Heart left ventricle (tissue), 16 donors: ENCODE measurements at regions not wholly inside any gene's neighbourhood (a gene's known extent, or its start where the extent isn't known, plus 50 kb on each side); places are given as distances from the start of the nearest gene placed in this dataset.

ENCODE experiments used
- ATAC-seq, 4 donors: fragments of 200-7000 bp; cut with Tn5 transposase; one replicate each; pipeline ENCODE4 v1.9.1; 2020 to 2022; ENCODE audit warnings: moderate library complexity in 4 of 4, mild to moderate bottlenecking in 3 of 4, moderate number of reproducible peaks in 1 of 4
- DNase-seq, 5 donors: peaks; one replicate each; pipeline ENCODE4 v3.0.0-alpha.2; 2020
- H3K27ac ChIP-seq, 12 donors: fragments of 200-600 bp; sonication (generic) in 4 of 12; one replicate each; pipeline versions ENCODE4 v1.5.0 to v1.8.0; 2016 to 2022; ENCODE audit warnings: mild to moderate bottlenecking in 2 of 12
- H3K27me3 ChIP-seq, 9 donors: fragments of 200-600 bp; sonication (generic) in 2 of 9; one replicate each; pipeline versions ENCODE4 v1.5.1 to v1.8.0; 2016 to 2022; ENCODE audit warnings: mild to moderate bottlenecking in 3 of 9
- H3K36me3 ChIP-seq, 9 donors: fragments of 200-600 bp; sonication (generic) in 2 of 9; one replicate each; pipeline versions ENCODE4 v1.5.0 to v1.8.0; 2018 to 2022; ENCODE audit warnings: mild to moderate bottlenecking in 2 of 9
- H3K4me1 ChIP-seq, 12 donors: fragments of 200-600 bp; sonication (generic) in 4 of 12; one replicate each; pipeline versions ENCODE4 v1.5.0 to v1.8.0; 2016 to 2022; ENCODE audit warnings: mild to moderate bottlenecking in 3 of 12
- H3K4me3 ChIP-seq, 12 donors: fragments of 200-600 bp; sonication (generic) in 4 of 12; one replicate each; pipeline versions ENCODE4 v1.5.0 to v1.8.0; 2017 to 2022; ENCODE audit warnings: mild to moderate bottlenecking in 9 of 12, moderate library complexity in 4 of 12
- H3K9me3 ChIP-seq, 12 donors: fragments of 200-600 bp; sonication (generic) in 4 of 12; one replicate each; pipeline versions ENCODE4 v1.5.0 to v1.8.0; 2016 to 2022; ENCODE audit warnings: mild to moderate bottlenecking in 1 of 12
- POLR2A ChIP-seq, 2 donors: fragments of 450-650 bp; IDR thresholded peaks; one replicate each; pipeline ENCODE4 v1.6.1; 2017; ENCODE audit warnings: antibody characterized with exemption in 2 of 2, mild to moderate bottlenecking in 2 of 2, moderate library complexity in 2 of 2
- WGBS, 4 donors: extraction: QIAGEN DNeasy Blood & Tissue Kit in 2 of 4; methylation state at CpG; one replicate each; pipeline versions ENCODE4 v1.1.5 to v1.1.7; 2013 to 2018; 5-methylcytosine and 5-hydroxymethylcytosine counted together
- intact Hi-C, 10 donors: fragments of 100-400 bp; cut with DNase I; formaldehyde crosslinking; loops; one replicate each; pipeline versions ENCODE4 v1.11.1 to v1.14.2; 2022
- TF ChIP-seq, protein P1 (sequence below), 12 donors: fragments of 200-600 bp; sonication (generic) in 4 of 12; IDR thresholded peaks; one replicate each; pipeline versions ENCODE4 v1.5.0 to v1.8.0; 2018 to 2022; ENCODE audit warnings: antibody characterized with exemption in 12 of 12, mild to moderate bottlenecking in 5 of 12
- donor health status: ischemic (EF 13 %, LVEDD 7.1; RV severe dilation, severe dysfunction).
- donor health status: healthy with polysubstance abuse.
- donor health status: DM: no; HTN: yes; CAD: no.
- donor health status: DM: no; HTN: no; CAD: no.
- donor health status: ischemic (EF 25% LVEDD 6.9; RV normal size, moderate dysfunction).
- donor health status: ischemic (EF 25% LVEDD 5.7; RV mildly dilated, moderate dysfunction).
- donor health status: healthy.
- donor health status: DM: yes; HTN: yes; CAD: no.
- donor health status: ischemic (EF 35%, LVEDD 5.7; RV mildly dilated, moderate dysfunction).
- donor health status: nonischemic (EF 11% LVEDD 7.7; RV severe dilation, severe dysfunction).
- donor health status: DM: yes; HTN: yes; CAD: no.
- donor health status: PGD.
- donor health status: ischemic (EF 29% LVEDD 5.4; RV normal size, mild dysfunction).
- donor health status: nonischemic (EF 23%, LVEDD 6.1; RV moderate dilation, normal function).

DNA sequence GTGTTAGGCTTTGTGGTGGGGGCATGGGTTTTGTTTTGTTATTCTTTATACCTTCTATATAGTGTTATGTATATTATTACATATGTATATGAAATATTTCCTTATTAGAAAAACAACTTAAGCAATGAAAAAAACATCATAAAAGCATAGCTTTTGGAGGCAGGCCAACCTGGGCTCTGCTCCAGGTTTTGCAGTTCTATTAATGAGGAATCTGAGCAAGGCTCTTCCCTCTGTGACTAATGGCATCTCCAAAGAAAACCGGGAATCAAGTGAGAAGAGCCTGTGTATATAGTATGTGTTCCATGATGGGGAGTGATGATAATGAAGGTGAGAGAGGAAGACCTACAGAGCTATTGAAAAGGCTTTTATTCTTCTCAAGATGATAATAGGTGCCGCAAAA is 291.1 kb downstream of the CLIC5 start:
- Histone ChIP-seq H3K4me3 (no peak overlapping the region), H3K27ac (no peak overlapping the region), H3K36me3 (no peaks in the 10 kb centered on the region), H3K4me1 (no peaks in the 10 kb centered on the region), H3K9me3 (peaks cover 0 to 11% (median 0%) of the 10 kb centered on the region in 12 donors), H3K27me3 (no peaks in the 10 kb centered on the region)
- DNase-seq (no peak), ATAC-seq (no peak)
- intact Hi-C loops, result no loop called here
- WGBS, 4 donors, result 31 to 45% (median 38%) methylated on average over 2 of the region's 2 CpGs
- TF ChIP-seq POLR2A (IDR thresholded peaks at IDR 0.05), result no peak
- TF ChIP-seq, protein P1, sequence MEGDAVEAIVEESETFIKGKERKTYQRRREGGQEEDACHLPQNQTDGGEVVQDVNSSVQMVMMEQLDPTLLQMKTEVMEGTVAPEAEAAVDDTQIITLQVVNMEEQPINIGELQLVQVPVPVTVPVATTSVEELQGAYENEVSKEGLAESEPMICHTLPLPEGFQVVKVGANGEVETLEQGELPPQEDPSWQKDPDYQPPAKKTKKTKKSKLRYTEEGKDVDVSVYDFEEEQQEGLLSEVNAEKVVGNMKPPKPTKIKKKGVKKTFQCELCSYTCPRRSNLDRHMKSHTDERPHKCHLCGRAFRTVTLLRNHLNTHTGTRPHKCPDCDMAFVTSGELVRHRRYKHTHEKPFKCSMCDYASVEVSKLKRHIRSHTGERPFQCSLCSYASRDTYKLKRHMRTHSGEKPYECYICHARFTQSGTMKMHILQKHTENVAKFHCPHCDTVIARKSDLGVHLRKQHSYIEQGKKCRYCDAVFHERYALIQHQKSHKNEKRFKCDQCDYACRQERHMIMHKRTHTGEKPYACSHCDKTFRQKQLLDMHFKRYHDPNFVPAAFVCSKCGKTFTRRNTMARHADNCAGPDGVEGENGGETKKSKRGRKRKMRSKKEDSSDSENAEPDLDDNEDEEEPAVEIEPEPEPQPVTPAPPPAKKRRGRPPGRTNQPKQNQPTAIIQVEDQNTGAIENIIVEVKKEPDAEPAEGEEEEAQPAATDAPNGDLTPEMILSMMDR (IDR thresholded peaks at IDR 0.05), result no peak

DNA sequence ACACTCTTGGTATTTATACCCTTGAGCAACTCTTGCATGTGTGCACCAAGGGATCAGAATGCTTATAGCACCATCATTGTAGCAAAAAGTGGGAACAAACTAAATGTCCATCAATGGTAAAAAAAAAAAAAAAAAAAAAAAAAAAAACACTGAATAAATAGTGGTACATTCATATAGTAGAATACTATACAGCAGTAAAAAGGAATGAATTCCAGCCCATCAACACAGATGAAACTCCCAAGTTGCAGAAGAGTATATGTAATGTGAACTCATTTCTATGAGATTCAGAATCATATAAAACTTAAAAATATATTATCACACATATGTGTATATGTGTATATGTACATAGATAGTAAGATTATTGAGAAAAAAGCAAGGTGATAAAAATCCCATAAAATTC is 291.6 kb downstream of the CLIC5 start:
- Histone ChIP-seq H3K9me3 (peaks cover 0 to 11% (median 0%) of the 10 kb centered on the region in 12 donors), H3K27ac (no peak overlapping the region), H3K4me1 (no peaks in the 10 kb centered on the region), H3K27me3 (no peaks in the 10 kb centered on the region), H3K36me3 (no peaks in the 10 kb centered on the region), H3K4me3 (no peak overlapping the region)
- TF ChIP-seq, protein P1 (IDR thresholded peaks at IDR 0.05), result no peak
- TF ChIP-seq POLR2A (IDR thresholded peaks at IDR 0.05), result no peak
- no peak for ATAC-seq
- DNase-seq, result no peak
- intact Hi-C loops, result no loop called here

DNA sequence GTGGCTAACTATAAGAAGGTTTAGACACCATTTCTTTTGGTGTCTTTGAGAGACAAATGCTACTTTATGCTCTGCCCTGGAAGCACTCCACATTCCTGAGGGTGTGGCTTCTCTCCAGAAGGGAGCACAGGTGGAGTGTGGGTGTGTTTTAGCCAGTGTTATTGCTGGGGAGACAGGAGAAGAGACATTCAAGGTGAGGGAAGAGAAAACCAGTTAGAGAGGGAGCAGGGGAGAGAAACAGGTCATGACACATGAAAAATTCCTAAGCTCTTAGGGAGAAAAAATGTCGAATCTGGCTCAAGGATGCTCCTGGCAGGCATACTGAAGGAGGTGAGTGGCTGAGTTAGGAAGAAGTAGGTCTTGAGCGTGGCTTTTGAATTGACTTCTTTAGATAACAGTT is 292.8 kb downstream of the CLIC5 start:
- no peak overlapping the region for H3K27ac ChIP-seq

DNA sequence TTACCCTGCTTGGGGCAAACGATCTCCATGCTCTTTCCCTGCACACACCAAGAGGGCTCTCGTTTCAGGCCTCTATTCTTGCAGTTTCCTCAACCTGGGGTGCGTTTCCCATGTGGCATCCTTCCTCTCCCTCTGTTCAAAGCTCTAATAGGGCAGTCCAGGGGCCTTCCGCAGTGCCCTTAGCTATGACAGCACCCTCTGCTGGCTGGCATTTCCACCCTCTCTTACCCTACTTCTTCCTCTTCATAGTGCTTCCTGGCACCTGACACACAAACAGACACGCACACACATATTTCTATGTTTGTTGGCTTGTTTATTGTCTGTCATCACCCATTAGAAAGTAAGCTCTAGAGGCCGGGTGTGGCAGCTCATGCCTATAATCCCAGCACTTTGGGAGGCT is 294.0 kb downstream of the CLIC5 start:
- intact Hi-C loops, result no loop called here
- TF ChIP-seq POLR2A (IDR thresholded peaks at IDR 0.05), result no peak
- TF ChIP-seq, protein P1 (IDR thresholded peaks at IDR 0.05), result no peak
- Histone ChIP-seq H3K9me3 (peaks cover 0 to 11% (median 0%) of the 10 kb centered on the region in 12 donors), H3K4me1 (no peaks in the 10 kb centered on the region), H3K4me3 (no peak overlapping the region), H3K27me3 (no peaks in the 10 kb centered on the region), H3K27ac (no peak overlapping the region), H3K36me3 (no peaks in the 10 kb centered on the region)
- DNase-seq (no peak), ATAC-seq (no peak)
- WGBS, 4 donors, result 71 to 80% (median 74%) methylated on average over 6 of the region's 6 CpGs

More for the DNA sequence above, 292.8 kb downstream of the CLIC5 start:
- no peaks in the 10 kb centered on the region for H3K4me1 ChIP-seq
- 85 to 100% (median 89%) methylated on average over 2 of the region's 2 CpGs for WGBS, 4 donors
- no peak overlapping the region for H3K4me3 ChIP-seq
- H3K36me3 ChIP-seq, result no peaks in the 10 kb centered on the region
- peaks cover 0 to 11% (median 0%) of the 10 kb centered on the region in 12 donors for H3K9me3 ChIP-seq
- DNase-seq (no peak), ATAC-seq (no peak)
- TF ChIP-seq, protein P1 (IDR thresholded peaks at IDR 0.05), result no peak
- no peak for TF ChIP-seq POLR2A (IDR thresholded peaks at IDR 0.05)
- intact Hi-C loops, result no loop called here
- no peaks in the 10 kb centered on the region for H3K27me3 ChIP-seq
